HG02938 (cell line): ENCODE measurements at regions not wholly inside any gene's neighbourhood (a gene's known extent, or its start where the extent isn't known, plus 50 kb on each side); places are given as distances from the start of the nearest gene placed in this dataset.

Experiments used
- ATAC-seq: cut with Tn5 transposase; IDR thresholded peaks from one replicate; pipeline ENCODE4 v1.9.1; 2021; ENCODE audit warnings: mild to moderate bottlenecking, moderate library complexity; ENCODE audit not compliant: unreplicated experiment

GRCh38 chr1:80869299-80869698 is 931.4 kb upstream of the ADGRL2 start:
- ATAC-seq: no peak

- no peak for ATAC-seq
These were observed 952.8 kb upstream of the ADGRL2 start for GRCh38 chr1:80847904-80848303.

GRCh38 chr1:80846966-80847365 is 953.8 kb upstream of the ADGRL2 start:
- ATAC-seq: no peak

GRCh38 chr1:80842796-80843195 is 957.9 kb upstream of the ADGRL2 start:
- ATAC-seq: no peak

GRCh38 chr1:80841261-80841660 is 959.5 kb upstream of the ADGRL2 start:
- no peak for ATAC-seq

- ATAC-seq: no peak
These were observed 963.7 kb upstream of the ADGRL2 start for GRCh38 chr1:80837066-80837465.

GRCh38 chr1:80836505-80836904 is 964.2 kb upstream of the ADGRL2 start:
- no peak for ATAC-seq

GRCh38 chr1:80827666-80828065 is 973.1 kb upstream of the ADGRL2 start:
- no peak for ATAC-seq

GRCh38 chr1:80825067-80825466 is 975.7 kb upstream of the ADGRL2 start:
- ATAC-seq: no peak

- ATAC-seq: no peak
These were observed 982.5 kb upstream of the ADGRL2 start for GRCh38 chr1:80818211-80818610.

GRCh38 chr1:80807981-80808380 is 992.8 kb upstream of the ADGRL2 start:
- no peak for ATAC-seq

GRCh38 chr1:80806431-80806830 is 994.3 kb upstream of the ADGRL2 start:
- no peak for ATAC-seq

GRCh38 chr1:80801695-80802094 is 999.0 kb upstream of the ADGRL2 start:
- no peak for ATAC-seq

GRCh38 chr1:80799457-80799856 is 1001.3 kb upstream of the ADGRL2 start:
- no peak for ATAC-seq

GRCh38 chr1:80779275-80779674 is 1021.5 kb upstream of the ADGRL2 start:
- no peak for ATAC-seq

GRCh38 chr1:80778094-80778840 is 1022.5 kb upstream of the ADGRL2 start:
- no peak for ATAC-seq

- ATAC-seq: no peak
These were observed 1024.5 kb upstream of the ADGRL2 start for GRCh38 chr1:80776266-80776665.

GRCh38 chr1:80769208-80769750 is 1031.5 kb upstream of the ADGRL2 start:
- ATAC-seq: no peak

GRCh38 chr1:80767711-80768110 is 1033.0 kb upstream of the ADGRL2 start:
- ATAC-seq: no peak

- no peak for ATAC-seq
These were observed 1041.4 kb upstream of the ADGRL2 start for GRCh38 chr1:80759354-80759753.

- ATAC-seq: no peak
These were observed 1044.8 kb upstream of the ADGRL2 start for GRCh38 chr1:80755944-80756343.

- ATAC-seq: no peak
These were observed 1049.5 kb upstream of the ADGRL2 start for GRCh38 chr1:80751204-80751603.
